Astrocyte of the cerebellum (primary cell): ENCODE measurements at regions not wholly inside any gene's neighbourhood (a gene's known extent, or its start where the extent isn't known, plus 50 kb on each side); places are given as distances from the start of the nearest gene placed in this dataset.

Source experiments
- DNase-seq: peaks from one replicate; pipeline ENCODE4 v3.0.0-alpha.2; 2011; ENCODE audit warnings: low read depth
- H3K4me3 ChIP-seq: 2 replicates; pipeline ENCODE4 v1.5.1; 2011; ENCODE audit warnings: mild to moderate bottlenecking, low read depth, low read length, moderate library complexity
- in situ Hi-C: cut with HindIII; loops from 2 replicates; pipeline ENCODE4 v1.10.0; 2017; ENCODE audit warnings: low sequenced_read_pairs
- TF ChIP-seq, protein P1 (sequence below): IDR thresholded peaks from 2 replicates; pipeline ENCODE4 v1.5.1; 2012; ENCODE audit warnings: low read length, low read depth, moderate library complexity, mild to moderate bottlenecking; ENCODE audit errors: missing control alignments

DNA sequence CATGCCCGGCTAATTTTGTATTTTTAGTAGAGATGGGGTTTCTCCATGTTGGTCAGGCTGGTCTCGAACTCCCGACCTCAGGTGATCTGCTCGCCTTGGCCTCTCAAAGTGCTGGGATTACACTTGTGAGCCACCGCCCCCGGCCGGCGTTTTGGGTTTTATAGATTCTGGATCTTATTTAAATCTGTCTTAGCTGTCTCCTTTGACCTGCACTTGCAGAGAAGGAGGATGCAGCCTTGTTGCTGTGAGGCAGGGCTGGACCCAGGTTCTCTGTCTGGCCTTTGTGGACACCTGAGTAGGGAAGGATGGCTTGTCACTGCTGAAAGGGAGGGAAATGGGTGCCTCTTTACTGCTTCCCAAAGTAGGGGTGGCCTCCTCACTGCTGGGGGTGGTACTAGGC is 83.0 kb upstream of the HS6ST1 start:
- DNase-seq, result no peak
- in situ Hi-C loops, result no loop called here
- TF ChIP-seq, protein P1, sequence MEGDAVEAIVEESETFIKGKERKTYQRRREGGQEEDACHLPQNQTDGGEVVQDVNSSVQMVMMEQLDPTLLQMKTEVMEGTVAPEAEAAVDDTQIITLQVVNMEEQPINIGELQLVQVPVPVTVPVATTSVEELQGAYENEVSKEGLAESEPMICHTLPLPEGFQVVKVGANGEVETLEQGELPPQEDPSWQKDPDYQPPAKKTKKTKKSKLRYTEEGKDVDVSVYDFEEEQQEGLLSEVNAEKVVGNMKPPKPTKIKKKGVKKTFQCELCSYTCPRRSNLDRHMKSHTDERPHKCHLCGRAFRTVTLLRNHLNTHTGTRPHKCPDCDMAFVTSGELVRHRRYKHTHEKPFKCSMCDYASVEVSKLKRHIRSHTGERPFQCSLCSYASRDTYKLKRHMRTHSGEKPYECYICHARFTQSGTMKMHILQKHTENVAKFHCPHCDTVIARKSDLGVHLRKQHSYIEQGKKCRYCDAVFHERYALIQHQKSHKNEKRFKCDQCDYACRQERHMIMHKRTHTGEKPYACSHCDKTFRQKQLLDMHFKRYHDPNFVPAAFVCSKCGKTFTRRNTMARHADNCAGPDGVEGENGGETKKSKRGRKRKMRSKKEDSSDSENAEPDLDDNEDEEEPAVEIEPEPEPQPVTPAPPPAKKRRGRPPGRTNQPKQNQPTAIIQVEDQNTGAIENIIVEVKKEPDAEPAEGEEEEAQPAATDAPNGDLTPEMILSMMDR, result no peak
- H3K4me3 ChIP-seq, result no peak overlapping the region

DNA sequence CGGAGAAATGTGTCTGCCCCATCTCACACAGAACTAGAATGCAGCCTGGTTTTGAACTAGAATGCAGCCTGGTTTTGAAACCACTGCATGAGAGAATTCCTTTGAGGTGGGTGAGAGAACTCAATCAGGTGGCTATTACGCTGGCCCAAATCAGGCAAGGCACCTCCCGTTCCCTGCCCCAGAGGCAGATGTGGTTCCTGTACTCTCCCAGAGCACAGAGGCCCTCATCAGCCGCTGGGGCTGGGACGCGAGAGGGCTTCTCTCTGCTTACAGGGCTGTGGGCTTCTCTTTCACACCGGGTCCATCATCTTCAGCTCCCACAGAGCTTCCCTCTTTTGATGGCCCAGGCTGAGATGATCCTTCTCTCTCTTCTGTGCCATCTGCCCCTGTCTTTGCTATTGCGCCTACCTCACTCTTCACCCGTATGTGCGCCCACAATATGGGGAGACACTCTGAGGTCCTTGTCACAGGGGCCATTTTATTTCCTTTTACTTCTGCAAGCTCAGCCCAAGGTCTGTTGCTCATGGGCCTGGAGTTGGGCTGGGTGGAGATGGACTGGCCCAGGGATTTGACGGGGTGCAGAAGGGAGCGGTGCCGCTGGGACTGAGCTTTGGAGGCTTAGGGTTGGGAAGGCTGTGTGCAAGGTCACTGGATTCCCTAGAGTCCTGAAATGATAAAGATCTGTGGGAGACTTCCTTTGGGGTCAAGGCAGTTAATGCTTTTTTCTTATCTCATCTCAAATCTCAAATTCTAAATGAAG is 84.4 kb upstream of the HS6ST1 start:
- TF ChIP-seq, protein P1, result no peak
- DNase-seq, result no peak
- in situ Hi-C loops, result no loop called here
- no peak overlapping the region for H3K4me3 ChIP-seq

DNA sequence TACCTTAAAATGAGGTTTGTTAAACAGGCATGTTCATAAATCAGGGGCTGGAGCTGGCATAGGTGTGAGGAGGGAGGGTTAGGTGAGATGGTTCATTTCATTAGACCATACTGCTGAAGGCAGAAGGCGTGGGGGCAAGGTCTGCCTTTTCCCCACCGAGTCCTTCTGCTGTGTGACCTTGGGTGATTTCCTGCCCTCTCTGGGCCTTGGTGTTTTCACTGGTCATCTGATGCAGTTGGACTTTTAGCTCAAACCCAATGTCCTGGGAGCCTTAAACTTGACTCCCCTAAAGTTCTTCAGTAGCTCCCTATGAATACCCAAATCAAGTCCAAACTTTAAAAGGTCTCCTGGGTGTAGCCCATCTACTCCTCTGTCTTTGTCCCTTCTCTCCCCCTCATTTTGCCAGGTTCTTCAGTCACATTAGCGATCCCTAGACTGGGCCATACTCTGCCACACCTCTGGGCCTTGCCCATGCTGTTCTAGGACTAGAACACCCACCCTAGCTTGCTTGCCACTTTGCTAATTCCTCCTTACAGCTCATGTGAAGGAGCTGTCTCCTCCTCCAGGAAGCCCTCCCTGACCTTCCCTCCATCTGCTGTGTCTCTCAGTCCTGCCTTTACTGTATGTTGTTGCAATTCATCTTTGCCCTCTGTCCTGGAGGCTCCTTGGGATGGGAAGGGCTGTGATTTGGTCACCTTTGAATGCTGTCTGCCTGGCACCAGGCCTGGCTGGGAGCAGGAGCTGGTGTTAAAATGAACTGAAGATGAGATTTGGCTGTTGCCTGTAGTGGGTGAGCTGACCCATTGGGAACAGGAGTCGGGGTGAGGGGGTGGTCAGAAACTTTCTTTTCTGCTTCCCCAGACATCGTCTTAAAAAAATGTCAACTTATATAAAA is 85.4 kb upstream of the HS6ST1 start:
- TF ChIP-seq, protein P1, result no peak
- DNase-seq, result no peak
- in situ Hi-C loops, result no loop called here
- H3K4me3 ChIP-seq, result no peak overlapping the region

DNA sequence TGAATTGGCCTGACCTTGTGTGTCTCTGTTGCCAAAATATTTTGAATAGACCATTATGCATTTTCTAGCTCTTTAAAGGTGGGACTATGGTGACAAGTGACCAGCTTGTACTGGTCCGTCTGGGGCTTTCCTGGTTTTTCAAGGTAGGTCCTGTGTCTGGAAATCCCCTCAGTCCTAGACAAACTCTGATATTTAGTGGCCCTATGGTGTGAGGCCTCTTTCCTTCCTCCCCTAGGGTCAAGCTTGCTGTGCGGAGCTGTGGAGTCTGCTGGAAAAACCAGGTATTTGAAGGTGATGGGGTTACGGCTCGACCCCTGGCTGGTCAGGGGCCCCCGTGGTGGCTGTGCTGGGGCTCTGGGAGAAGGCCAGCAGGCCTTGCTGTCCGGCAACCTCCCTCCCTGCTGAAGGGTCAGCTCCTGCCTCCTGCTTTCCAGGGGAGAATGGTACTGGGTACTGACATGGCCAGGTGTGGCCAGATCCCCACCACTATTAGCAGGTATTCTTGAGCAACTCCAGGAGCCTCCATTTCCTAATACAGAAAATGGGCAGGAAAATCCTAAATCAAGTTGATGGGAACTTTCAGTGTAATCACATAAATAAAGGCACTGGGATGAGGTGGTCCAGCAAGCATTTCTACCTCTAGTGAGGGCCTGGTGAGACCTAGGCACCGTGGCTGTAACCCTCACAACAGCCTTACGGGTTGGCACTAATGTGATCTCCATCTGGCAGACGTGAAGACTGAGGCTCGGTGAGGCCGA is 86.2 kb upstream of the HS6ST1 start:
- TF ChIP-seq, protein P1, result no peak
- DNase-seq, result no peak
- H3K4me3 ChIP-seq, result no peak overlapping the region
- in situ Hi-C loops, result no loop called here

DNA sequence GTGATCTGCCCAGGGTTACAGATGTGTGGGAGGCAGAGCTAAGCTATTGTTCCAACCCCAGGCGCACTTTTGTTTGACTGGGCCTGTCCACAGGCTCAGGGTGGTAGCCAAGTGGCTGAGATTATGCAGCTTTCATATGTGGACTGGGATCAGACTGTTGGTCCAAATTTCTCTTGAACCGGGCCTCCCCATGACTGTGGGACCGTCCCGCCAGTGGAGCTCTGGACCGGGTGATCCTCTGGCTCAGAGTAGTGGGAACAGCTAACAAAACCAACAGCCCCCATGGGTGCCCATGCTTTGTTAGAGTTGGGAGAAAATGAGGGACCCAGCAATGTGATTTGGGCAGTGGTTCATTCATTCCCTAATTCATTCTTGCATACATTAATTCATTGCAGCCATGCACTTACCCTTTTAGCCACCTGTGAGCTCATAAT is 86.8 kb upstream of the HS6ST1 start:
- DNase-seq, result no peak
- in situ Hi-C loops, result no loop called here
- TF ChIP-seq, protein P1, result no peak
- H3K4me3 ChIP-seq, result no peak overlapping the region

DNA sequence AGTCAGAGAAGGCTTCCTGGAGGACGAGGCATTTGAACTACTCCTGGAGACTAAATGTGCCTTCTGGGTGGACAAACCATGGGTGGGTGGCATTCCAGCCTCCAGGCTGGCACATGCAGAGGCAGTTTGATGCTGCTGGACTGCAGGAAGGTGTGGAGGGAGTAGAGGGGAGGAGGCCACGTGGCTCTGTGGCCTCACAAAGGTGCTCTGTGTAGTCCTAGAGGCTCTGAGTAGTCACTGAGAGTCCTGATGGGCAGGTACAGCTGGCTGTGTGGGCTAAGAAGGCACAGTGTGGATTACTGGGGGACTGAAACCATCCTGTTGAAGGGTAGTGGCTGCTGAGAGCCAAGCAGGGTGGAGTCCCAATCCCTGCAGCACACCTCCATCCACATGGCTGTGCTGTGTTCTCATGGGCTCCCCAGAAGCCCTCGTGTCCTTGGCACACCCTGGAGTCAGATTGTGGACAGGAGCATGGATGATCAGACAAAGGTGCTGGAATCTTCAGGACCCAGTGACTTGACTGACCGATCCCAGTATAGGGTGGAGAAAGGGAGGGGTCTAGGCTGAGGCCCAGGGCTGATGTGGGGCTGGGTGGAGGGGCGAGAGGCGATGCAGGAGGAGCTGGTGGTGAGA is 87.4 kb upstream of the HS6ST1 start:
- H3K4me3 ChIP-seq, result no peak overlapping the region
- in situ Hi-C loops, result no loop called here
- TF ChIP-seq, protein P1, result no peak
- DNase-seq, result no peak
